PC-9 (cell line): ENCODE measurements at regions not wholly inside any gene's neighbourhood (a gene's known extent, or its start where the extent isn't known, plus 50 kb on each side); places are given as distances from the start of the nearest gene placed in this dataset.

Experiments used
- CTCF ChIP-seq: fragments of 200-600 bp; sonication (generic); conservative IDR thresholded peaks from 2 replicates; pipeline ENCODE4 v1.6.1; 2017; ENCODE audit warnings: mixed run types, antibody characterized with exemption, mild to moderate bottlenecking, moderate library complexity
- EZH2 ChIP-seq: fragments of 200-600 bp; sonication (generic); IDR thresholded peaks from 2 replicates; pipeline ENCODE4 v1.8.0; 2017; ENCODE audit warnings: antibody characterized with exemption, low read depth

GRCh38 chr15:70206668-70207067 is 109.0 kb upstream of the TLE3 start:
- TF ChIP-seq CTCF (no peak), EZH2 (no peak)
